Prostate gland (tissue), 2 donors: ENCODE measurements at regions not wholly inside any gene's neighbourhood (a gene's known extent, or its start where the extent isn't known, plus 50 kb on each side); places are given as distances from the start of the nearest gene placed in this dataset.

Source experiments
- CTCF ChIP-seq, 4 experiments: fragments of 200-600 bp in 2 of 4; fragments of 450-650 bp in 2 of 4; sonication (generic) in 2 of 4; IDR thresholded peaks; 1 replicate in 3 of 4; 2 replicates in 1 of 4; pipeline ENCODE4 v1.5.1; 2016 to 2019; ENCODE audit warnings: antibody characterized with exemption in 4 of 4, mild to moderate bottlenecking in 2 of 4, moderate library complexity in 2 of 4
- POLR2A ChIP-seq: fragments of 450-650 bp; IDR thresholded peaks from one replicate; pipeline ENCODE4 v1.6.1; 2016; ENCODE audit warnings: antibody characterized with exemption, mild to moderate bottlenecking
- POLR2AphosphoS5 ChIP-seq: sonication (generic); formaldehyde crosslinking; IDR thresholded peaks from one replicate; pipeline ENCODE4 v1.6.1; 2017; ENCODE audit warnings: antibody characterized with exemption

- TF ChIP-seq CTCF (IDR thresholded peaks at IDR 0.05) (no peak), POLR2A (no peak), POLR2AphosphoS5 (no peak)
Observed at GRCh38 chr16:86872131-86872530, 293.8 kb downstream of the FOXL1 start.
